ENCODE measurements at regions not wholly inside any gene's neighbourhood (a gene's known extent, or its start where the extent isn't known, plus 50 kb on each side); places are given as distances from the start of the nearest gene placed in this dataset.

DNA sequence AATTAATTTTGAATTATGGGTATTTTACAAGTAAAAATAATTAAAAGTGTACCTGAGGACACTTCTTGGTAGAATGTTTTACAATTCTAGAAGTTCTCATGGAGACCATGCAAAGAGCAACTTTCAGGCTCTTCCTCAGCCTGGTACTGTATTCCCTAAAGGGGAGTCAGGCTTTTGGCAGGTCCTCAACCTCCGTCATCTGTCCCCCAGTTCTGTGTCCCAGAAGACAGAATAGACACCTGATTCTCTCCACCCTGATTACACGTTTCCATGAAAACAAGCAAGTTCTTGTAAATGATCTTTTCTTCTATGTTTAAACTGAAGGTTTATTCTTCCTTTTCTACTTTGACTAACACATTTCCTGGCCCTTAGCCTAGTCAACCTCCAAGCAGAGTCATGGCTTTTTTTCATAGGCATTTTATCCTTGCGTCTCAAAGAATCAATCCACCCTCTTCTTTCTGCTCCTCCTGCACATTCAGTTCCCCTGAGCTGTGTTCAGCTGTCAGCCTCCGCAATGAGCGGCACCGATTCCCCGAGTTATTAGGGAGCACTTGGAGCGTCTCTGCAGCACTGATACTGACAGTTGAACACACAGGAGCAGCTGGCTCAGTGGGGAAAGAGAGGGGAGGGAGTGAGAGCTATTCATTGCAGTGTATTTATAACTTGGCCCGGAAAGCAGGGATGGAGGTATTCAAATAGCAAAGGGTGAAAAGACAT, 1082.4 kb upstream of the MAP3K7 start:
- H3K4me3 ChIP-seq (ENCODE audit: low read depth, low read length), result no peak overlapping the region
- DNase-seq (ENCODE audit: low read depth), result no peak
- TF ChIP-seq CTCF (conservative IDR thresholded peaks at IDR 0.05; ENCODE audit: low read depth, low read length), result no peak

DNA sequence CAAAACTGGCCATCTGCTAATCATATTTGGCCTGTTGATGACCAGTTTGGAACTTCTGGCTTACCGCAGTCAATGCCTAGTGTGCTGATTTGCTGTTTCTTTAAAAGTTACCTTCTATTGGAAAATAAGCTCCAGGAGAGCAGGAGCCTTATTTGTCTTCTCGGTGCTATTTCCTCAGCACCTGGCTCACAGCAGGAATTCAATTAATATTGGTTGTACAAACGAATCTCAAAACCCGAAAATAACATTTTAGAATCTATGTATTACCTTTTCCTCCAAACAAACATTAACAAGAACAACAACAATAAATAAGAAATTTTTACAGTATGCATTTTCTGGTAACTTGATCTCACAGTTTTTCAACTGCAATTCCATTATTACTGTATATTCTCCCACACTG, 1080.7 kb upstream of the MAP3K7 start:
- no peak overlapping the region for H3K4me3 ChIP-seq (ENCODE audit: low read depth, low read length)
- no peak for TF ChIP-seq CTCF (conservative IDR thresholded peaks at IDR 0.05; ENCODE audit: low read depth, low read length)
- DNase-seq (ENCODE audit: low read depth), result no peak

DNA sequence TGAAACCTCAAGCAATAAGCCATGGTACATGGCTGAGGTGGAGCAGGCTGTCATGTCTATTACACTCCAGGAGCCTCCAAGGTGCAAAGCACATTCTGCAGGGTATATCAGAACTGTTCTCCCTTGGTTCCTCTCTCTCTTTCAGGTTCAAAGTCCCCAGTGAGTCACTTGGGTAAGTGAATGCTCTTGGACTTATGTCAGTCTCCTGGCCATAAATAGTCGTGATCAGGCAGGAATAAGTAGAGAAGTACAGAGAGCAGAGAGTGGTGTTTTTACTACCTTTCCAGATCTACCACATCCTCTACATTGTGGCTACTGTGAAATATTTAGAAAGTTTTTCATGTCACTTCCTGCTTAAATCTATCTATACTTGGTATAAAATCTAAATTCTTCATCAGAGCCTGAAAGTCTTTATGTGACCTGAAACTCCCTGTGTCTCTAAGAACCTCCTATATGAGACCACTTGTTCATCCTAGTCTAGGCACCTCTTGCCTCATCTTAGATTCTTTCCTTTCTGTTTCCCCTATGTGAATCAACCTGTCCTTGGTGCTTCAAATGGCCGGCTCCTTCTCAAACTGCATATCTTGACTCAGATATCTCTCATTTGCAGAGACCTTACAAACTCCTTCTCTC, 1077.6 kb upstream of the MAP3K7 start:
- TF ChIP-seq CTCF (conservative IDR thresholded peaks at IDR 0.05; ENCODE audit: low read depth, low read length), result no peak
- peak; percentile 85 for DNase-seq (ENCODE audit: low read depth)
- no peak overlapping the region for H3K4me3 ChIP-seq (ENCODE audit: low read depth, low read length)

- H3K4me3 ChIP-seq (ENCODE audit: low read depth, low read length), result no peak overlapping the region
- no peak for DNase-seq (ENCODE audit: low read depth)
- no peak for TF ChIP-seq CTCF (conservative IDR thresholded peaks at IDR 0.05; ENCODE audit: low read depth, low read length)
These were observed 1074.0 kb upstream of the MAP3K7 start for GRCh38 chr6:91660893-91661292.

DNA sequence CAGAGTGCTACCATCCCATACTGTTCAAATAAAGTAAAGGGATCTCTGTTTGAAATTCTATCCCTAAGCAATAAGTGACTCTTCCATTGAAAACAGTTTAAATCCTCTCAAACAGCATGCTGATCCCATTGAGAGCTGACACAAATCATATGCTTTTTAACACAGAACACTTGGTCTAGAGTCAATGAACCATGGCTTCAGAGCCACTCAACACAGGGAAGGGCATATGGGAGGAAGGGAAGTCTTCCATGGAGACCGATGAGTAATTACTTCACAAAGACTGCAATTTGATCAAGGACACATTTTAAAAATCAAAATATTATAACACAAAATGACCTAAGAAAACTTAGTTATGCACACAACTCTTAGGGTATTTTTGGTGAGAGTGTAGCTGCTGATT, 1073.0 kb upstream of the MAP3K7 start:
- TF ChIP-seq CTCF (conservative IDR thresholded peaks at IDR 0.05; ENCODE audit: low read depth, low read length), result no peak

DNA sequence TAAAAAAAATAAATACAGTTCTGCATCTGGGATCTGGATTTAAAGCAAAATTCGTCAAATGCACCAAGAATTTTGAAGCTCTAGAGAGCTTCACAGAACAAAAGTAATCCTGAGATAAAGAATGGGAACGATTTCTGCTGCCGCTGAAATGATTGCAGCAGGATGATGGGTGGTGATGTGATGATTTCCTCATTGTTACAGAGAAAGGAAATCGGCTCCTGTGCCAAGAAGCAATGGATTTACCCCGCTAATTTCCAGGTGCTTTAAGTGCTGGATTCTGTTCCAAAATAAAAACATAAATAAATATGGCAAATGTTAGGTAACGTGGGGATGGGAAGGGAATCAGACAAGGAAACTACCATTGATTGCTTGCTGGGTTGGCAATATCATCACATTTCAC, 1067.9 kb upstream of the MAP3K7 start:
- no peak overlapping the region for H3K4me3 ChIP-seq (ENCODE audit: low read depth, low read length)
- DNase-seq (ENCODE audit: low read depth), result no peak
- no peak for TF ChIP-seq CTCF (conservative IDR thresholded peaks at IDR 0.05; ENCODE audit: low read depth, low read length)

More for the DNA sequence above, 1073.0 kb upstream of the MAP3K7 start:
- no peak overlapping the region for H3K4me3 ChIP-seq (ENCODE audit: low read depth, low read length)
- DNase-seq (ENCODE audit: low read depth), result peak; percentile 20

GRCh38 chr6:91654357-91654756, 1067.5 kb upstream of the MAP3K7 start:
- no peak for TF ChIP-seq CTCF (conservative IDR thresholded peaks at IDR 0.05; ENCODE audit: low read depth, low read length)
- DNase-seq (ENCODE audit: low read depth), result no peak
- H3K4me3 ChIP-seq (ENCODE audit: low read depth, low read length), result no peak overlapping the region

All from epithelial cell of proximal tubule (primary cell).